ENCODE measurements at regions not wholly inside any gene's neighbourhood (a gene's known extent, or its start where the extent isn't known, plus 50 kb on each side); places are given as distances from the start of the nearest gene placed in this dataset.

- TF ChIP-seq CTCF (conservative IDR thresholded peaks at IDR 0.05 in 1 of 2, IDR thresholded peaks at IDR 0.05 in 1 of 2; ENCODE audit: extremely low read depth in 1 of 2, insufficient read depth in 1 of 2, low read depth in 1 of 2, low read length in 2 of 2) (no peak), EZH2 (IDR thresholded peaks at IDR 0.05; ENCODE audit: borderline replicate concordance, low read length) (no peak)
Measured at GRCh38 chr12:97229004-97229403, 233.6 kb upstream of the RMST start.
